ENCODE measurements at regions not wholly inside any gene's neighbourhood (a gene's known extent, or its start where the extent isn't known, plus 50 kb on each side); places are given as distances from the start of the nearest gene placed in this dataset.

DNA sequence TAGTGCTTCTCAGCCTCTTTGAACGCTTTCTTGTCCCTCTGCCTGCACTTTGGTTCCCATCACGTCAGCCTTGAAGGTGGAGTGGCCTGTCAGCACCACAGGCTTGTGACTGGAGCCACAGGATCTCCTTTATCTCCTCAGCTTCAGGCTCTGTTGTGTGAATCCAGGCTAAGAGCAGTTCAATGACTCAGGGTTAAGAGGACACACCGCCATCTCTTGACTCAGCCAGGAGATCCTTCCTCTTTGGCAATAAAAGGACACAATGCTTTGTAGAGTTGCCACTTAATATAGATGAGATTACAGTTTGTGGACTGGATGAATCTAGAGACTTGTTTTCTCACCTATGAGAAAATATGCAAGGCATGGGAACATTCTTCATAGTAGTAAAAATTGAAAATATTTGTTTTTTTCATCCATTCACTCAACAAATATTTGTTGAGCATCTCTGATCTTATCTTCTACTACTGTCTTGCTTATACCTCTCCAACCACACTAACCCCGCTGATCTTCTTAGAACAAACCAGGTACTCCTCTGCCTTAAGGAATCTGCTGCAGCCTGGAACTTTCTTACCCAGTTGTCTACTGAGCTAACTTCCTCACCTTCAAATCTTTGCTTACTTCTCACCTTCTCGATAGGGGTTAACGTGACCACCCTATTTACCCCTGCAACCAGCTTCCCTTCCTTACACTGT is 62.3 kb downstream of the UCHL1 start:
- DNase-seq (ENCODE audit: low spot score) = peak; percentile 44

DNA sequence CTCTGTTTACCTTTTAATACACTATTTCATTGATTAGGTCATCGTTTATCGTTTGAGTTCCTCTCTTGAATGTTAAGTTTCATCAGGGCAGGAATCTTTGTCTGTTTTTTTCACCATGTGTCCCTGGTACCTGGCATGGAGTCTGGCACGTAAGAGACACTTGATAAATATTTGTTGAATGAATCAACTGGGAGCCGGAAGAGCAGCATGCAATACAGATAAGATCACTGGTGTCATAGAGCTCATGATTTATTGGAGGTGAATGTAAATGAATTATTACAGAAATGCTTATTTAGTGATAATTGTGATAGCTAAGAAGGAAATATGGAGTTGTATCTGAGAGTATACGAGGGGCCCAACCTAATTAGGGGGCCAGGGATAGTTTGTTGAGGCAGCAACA is 62.8 kb downstream of the UCHL1 start:
- no peak for DNase-seq (ENCODE audit: low spot score)

DNA sequence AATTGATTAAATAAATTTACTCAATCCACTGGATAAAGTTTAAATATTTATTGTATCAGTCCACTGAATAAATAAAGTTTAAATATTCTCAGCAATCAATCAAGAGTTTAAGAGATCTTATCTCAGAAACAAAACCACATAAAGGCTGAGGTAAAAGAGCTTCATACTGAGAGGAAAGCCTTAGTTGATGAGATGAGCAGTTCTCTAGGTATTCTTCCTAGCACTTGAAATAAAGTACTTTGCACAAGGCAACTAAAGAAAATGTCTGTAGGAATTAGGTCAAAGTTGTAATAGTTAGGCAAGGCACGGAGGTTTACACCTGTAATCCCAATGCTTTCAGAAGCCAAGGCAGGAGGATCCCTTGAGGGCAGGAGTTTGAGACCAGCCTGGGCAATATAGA is 63.5 kb downstream of the UCHL1 start:
- no peak for DNase-seq (ENCODE audit: low spot score)

DNA sequence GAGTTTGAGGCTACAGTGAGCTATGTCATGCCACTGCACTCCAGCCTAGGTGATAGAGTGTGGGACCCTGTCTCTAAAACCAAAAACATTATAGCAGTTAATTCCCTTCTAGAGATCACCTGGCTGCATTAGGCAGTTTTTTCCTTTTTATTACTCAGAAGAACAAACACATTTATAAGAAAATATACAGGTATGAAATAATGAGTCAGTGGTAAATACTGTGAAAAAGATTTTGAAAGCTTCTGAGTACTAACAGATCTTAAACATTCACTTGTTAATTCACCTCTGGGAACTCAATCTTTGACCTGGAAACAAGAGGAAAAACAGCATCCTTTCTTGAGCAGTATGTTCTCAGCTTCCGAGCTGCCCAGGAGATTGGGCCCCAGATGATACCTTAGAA is 64.1 kb downstream of the UCHL1 start:
- DNase-seq (ENCODE audit: low spot score) = no peak

DNA sequence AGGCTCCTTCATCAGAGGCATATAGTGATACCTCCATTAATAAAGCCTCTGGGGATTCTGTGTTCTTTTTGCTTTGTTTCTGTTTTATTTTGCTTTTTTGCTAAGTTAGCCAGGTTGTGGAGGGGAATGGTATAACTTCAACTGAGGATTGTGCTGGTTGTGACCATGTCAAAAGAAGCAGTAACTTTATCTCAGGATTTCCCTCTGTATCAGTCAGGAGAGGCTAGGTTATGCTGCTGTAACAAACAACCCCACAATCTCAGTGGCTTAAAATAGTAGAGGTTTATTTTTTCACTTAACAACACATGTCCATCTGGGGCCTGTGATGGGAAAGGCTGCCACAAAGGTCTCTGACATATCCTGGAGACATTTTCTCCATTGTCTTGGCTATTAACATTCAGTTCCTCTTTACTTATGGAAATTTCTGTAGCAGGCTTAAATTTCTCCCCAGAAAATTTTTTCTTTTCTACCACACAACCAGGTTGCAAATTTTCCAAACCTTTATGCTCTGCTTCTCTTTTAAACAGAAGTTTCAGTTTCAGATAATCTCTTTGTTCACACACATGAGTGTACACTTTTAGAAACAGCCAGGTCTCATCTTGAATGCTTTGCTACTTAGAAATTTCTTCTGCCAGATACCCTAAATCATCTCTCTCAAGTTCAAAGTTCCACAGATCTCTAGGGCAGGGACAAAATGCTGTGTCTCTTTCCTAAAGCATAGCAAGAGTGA is 64.7 kb downstream of the UCHL1 start:
- DNase-seq (ENCODE audit: low spot score) = no peak

DNA sequence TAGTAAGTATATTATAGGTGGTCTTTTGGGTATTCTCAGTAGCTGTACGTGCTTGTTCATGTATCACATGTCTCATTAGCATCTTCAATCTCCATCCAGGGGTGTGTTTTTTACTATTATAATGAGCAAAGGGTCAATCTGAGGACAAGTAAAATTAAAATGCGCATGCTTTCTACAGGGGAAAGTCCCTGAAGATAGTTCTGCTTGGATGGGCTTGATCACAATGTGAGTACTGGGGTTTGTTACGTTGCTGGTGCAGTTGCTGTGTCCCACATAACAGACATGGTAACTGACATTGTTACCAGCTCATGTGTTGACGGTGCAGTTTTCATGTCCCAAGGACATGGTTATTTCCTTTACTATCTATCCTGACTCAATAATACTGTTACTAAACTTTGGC is 65.9 kb downstream of the UCHL1 start:
- DNase-seq (ENCODE audit: low spot score) = no peak

DNA sequence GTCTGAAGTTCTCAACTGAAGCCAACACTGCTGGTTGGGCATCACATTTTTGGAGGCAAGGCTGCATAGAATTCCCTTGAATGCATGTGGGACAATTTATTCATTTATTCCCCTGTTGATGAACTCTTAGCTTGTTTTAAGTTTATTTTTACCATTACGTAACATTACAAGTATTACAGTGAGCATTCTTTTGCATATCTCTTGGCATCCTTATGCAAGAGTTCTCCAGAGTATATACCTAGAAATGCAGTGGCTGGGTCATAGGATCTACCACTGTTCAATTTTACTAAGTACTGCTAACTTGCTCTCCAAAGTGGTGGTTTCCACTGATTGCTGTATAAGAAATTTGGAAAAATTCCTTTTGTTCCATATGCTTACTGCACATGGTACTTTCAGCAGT is 66.5 kb downstream of the UCHL1 start:
- no peak for DNase-seq (ENCODE audit: low spot score)

DNA sequence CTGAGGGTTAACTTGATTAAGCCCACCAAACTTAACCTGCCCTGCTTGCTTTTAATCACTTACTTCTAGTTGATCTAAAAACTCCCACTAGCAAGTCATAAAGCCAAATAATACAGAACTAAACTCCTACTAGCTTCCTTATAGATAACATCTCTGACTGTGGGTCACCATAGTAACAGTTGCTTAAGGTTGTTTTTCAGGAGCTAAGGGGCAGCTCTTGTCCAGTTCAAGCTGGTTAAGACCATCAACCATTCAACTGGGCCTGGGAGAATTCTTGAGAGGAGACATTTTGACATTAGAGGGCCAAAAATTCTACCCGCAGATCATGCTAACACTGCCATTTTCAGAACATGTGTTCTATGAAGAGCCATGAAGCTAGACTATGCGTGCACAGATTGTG is 67.0 kb downstream of the UCHL1 start:
- DNase-seq (ENCODE audit: low spot score) = no peak

DNA sequence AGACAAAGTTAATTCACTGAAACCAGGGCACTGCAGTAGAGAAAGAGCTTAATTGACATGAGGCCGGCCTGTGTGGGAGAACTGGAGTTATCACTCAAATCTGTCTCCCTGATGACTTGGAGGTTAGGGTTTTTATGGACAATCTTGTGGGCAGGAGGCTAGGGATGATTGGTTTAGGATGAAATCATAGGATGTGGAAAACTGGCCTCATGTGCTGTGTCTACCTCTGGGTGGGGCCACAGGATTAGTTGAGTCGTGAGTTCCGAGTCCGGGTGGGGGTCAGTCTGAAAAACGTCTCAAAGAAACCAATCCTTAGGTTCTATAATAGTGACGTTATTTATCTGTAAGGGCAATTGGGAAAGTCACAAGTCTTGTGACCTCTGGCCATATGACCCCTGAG is 68.1 kb downstream of the UCHL1 start:
- DNase-seq (ENCODE audit: low spot score) = no peak

DNA sequence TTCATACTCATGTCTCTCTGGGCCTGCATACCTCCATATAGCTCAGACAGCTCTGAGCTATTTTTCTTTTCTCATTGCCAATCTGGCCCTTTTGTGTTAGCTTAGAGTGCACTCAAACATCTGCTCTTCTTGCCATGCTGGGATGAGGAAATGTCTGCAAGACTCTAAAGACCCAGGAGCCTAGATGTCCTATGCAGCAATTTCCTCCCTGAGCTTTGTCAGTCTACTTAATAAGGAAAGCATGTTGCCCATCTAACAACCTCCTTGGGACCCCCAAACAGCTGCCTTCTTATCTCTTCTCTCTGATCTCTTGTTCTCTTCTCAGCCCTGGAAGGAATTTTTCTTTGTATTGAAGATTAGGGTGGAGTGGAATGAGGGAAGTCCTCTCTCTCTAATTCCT is 69.2 kb downstream of the UCHL1 start:
- no peak for DNase-seq (ENCODE audit: low spot score)

DNA sequence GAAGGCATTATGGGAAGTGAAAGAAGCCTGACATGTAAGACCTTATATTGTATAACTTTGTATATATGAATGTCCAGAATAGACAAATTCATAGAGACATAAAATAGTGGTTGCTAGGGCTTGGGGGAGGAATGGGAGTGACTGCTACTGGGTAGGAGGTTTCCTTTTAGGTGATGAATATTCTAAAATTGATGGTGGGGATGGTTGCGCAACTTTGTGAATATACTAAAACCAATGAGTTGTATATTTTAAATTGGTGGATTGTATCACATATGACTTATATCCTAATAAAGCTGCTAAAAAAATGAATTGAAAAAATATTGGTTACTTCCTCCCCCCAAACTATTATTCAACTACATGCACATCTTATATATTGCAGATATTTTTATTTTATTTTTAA is 70.0 kb downstream of the UCHL1 start:
- no peak for DNase-seq (ENCODE audit: low spot score)

DNA sequence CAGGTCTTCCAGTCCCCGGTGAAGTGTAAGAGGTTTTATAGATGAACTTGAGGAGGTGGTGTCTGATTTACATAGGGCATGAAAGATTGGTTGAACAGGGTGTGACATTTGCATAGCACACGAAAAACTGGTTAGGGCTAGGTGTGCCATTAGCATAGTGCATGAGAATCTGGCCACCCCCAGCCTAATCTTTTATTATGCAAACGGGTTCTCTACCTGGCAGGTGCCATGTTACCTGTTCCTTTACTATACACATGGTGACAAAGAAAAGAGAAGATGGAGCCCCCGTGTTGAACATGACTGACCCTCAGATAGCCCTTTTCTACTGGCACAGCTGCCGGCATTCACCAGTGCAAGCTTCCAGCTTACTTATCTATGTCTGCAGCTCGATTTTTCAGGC is 71.0 kb downstream of the UCHL1 start:
- no peak for DNase-seq (ENCODE audit: low spot score)

DNA sequence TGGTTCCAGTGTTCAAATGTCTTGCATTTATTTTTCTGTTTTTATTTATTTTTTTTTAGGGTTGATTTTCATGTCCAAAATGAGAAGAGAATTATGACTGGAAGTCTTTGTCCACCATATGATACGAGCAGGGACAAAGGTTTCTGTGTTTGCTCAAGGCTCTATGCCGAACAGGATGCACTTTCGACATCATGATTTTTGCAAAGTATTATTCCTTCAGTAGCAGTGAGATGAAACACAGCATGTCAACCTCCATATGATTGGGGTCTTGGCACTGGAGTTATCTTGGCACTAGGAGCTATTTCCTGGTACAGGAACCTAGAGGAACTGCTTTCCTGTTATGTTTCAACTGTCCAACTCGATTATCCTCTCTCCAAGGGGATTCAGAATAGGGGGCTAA is 72.6 kb downstream of the UCHL1 start:
- DNase-seq (ENCODE audit: low spot score) = no peak

DNA sequence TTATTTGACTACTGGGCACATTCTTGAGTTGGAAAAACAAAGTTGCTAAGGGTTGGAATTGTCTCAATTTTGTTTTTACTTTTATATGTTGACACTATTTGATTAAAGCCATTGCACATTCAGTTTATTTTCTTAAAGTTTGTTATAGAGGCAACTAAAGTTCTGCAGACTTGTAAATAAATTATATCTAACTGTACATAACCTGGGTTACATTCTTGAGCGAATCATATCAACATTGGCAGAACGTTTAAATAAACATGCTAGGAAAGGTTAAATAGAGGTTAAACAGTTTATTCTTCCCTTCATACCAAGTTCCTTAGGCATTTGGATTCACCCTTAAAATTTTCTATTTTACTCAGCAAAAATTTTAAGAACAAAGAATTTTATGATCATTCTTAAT is 74.5 kb downstream of the UCHL1 start:
- peak; percentile 14 for DNase-seq (ENCODE audit: low spot score)

DNA sequence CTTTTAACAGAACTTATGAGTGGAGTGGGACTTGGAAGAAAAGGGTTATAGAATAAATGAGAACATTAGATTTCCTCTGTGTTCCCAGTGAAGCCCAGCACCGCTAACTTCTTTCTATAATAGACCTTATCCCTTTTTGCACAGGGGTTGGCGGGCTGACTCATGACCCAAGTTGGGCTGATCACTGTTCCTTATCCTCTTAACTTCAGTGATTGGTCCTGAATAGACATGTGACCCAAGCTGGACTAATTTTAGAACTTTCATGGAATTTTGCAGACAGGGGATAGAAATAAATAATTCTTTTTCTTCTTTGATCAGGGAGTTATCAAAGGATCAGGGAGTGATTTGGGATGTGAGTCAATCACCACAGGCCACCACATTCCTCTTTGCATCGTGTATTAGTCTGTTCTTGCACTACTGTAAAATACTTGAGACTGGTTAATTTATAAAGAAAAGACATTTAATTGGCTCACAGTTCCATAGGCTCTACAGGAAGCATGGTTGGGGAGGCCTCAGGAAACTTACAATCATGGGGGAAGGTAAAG is 75.9 kb downstream of the UCHL1 start:
- DNase-seq (ENCODE audit: low spot score) = peak; percentile 7

DNA sequence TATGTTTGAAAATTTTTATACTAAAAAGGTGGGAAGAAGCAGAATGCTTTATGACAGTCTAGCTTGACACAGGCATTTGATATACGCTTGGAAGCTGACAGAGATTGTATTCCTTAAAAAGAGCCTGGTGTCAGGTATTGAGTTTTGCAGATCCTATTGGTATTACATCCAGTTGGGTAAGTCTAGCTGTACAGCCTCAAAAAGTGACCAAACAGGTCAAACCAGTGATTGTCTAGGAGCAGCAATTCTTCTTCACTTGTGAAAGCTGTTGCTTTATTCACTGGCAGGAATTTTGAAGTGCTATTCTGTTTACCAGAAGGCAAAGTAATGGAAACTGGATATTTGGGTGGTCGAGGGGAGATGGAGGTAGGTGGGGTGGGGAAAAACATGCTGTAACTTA is 77.5 kb downstream of the UCHL1 start:
- DNase-seq (ENCODE audit: low spot score) = no peak

DNA sequence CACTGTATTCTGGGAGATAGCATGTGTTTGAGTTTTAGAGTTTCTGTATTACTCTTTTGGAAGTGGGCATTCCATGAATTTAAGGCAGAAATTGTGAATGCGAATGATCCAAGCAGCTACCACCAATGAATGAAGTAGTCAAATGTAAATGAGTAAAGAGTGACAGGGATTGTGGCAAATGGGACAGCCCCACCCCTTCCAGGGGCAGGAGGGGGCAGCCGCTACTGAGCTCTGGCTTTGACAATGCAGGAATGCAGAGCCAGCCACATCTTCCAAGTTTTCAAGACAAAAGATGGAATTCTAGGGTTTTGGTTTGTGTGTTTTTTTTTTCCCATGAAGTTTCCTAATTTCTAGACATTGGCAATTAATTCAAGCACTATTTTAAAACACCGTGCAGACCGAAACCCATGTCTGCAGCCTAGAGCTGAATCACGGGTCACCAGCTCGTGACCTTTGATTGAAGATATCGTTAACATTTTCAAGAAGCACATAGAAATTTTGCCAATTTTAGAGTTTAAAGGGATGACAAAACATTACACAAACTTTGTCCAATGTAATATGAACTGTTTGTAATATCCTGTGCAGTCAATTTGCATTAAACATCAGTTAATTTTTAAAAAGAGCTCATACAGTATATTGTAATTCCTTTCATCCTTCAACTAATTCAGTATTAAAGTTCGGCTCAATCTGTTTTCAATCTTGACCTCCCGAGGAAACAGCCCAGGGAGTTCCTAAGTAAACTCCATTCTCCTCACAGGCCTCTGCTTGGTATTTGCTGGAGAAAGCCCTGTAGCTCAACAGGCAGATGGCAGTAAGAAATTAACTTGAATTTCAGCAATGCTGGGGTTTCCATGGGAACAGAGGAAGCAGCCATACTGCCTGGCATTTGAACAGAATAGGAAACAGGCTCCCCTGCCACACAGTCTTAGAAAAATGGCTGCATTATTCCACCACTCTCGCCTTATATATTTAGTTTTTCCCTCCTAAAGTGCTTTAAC is 83.4 kb downstream of the UCHL1 start:
- peak; percentile 72 for DNase-seq (ENCODE audit: low spot score)

DNA sequence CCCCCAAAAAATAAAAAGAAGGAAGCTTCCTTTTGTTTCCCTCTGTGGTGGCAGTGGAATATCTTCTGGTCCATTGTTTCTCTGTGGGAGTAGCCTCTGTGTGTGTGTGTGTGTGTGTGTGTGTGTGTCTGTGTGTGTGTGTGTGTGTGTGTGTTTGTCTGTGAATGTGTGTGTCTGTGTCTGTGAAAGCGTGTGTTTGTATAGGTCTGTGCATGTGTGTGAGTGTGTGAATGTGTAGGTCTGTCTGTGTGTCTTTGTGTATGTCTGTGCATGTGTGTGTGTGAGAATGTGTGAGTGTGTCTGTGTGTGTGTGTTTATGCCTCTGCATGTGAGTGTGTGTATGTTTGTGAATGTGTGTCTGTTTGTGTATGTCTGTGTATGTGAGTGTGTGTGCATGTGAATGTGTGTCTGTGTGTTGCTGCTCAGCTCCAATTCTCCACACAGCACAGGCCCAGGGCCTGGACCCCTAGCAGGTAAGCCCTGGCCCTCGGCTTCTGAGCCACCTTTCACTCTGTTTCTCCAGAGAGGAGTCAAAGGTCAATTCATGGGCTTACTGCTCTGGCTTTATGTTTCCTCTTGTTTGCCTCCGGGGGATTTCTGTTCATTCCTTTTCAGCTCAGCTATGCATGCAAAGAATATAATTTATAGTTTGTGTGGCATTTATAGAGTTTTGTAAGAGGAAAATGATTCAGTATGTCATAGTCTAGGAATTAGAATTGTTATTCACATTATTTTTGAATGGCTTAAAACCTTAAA is 89.8 kb downstream of the UCHL1 start:
- DNase-seq (ENCODE audit: low spot score) = peak; percentile 28

DNA sequence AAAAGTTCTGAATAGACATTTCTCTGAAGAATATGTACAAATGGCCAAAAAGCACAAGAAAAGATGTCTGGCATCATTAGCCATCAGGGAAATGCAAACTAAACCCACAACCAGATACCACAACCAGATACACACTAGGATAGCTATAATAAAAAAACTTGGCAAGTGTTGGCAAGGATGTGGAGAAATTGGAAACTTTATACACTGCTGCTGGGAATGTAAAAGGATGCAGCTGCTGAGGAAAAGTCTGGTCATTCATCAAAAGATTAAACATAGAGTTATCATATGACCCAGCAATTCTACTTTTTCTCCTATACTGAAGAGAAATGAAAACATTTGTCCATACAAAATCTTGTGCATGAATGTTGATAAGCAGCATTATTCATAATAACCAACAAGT is 92.3 kb downstream of the UCHL1 start:
- DNase-seq (ENCODE audit: low spot score) = no peak

DNA sequence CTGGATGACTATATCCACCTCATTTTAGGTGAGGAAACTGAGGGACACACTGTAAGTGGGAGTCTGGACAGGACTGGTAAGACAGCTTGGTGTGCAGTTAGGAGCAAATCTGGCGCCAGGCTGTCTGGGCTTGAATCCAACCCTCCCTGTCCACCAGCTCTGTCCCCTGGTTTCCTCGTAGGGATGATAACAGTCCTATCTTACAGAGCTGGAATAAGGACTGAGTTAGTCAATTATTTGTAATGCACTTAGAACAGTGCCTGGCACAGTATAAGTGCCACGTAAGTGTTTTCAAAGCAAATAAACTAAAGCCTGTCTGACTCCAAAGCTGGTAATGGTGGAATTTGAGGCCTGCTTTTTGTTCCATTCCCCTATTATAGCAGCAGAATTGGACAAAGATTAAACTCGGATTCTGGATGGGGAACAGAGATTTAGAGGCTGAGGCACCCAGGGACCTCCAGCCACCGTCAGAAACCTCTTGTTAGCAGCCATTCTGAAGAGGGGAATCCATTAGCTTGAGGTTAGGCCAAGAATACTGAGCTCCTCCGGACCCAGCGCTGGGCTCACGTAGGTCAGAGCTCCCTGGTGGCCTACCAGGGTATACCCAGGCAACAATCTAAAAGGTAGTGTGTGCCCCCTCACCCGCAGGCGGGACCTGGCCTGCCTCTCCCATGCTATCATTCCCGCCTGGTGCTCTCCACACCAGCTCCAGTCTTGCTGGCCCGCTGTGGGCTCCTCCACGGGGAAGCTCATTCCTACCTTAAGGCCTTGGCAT is 102.1 kb downstream of the UCHL1 start:
- DNase-seq (ENCODE audit: low spot score) = no peak

DNA sequence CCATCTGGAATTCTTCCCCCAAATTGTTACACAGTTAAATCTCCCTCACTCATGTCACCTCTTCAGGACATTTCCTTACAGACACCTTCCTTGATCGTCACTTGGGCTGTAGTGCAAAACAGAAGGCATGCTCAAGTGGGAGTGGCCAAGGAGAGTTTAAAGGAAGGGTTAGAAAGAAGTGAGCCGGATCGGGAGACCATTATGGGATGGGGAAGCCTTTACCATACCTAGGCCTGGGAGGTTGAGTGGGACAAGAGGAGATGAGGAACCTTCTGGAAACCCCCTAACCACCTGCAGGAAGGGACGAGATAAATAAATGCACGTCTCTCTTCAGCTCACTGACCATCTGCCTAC is 102.7 kb downstream of the UCHL1 start:
- DNase-seq (ENCODE audit: low spot score) = no peak
